Activated CD4-positive, alpha-beta memory T cell treated with anti-CD3 and anti-CD28 coated beads, Interleukin-2, amount 10 ng/mL, durations not matched to agents 7 days and 5 days (primary cell): ENCODE measurements at regions not wholly inside any gene's neighbourhood (a gene's known extent, or its start where the extent isn't known, plus 50 kb on each side); places are given as distances from the start of the nearest gene placed in this dataset.

Experiments
- CTCF ChIA-PET: fragments of 350-600 bp; sonication (Branson Sonifier 250); formaldehyde crosslinking; loops from one replicate; lab custom pipeline; 2021; ENCODE audit warnings: antibody characterized with exemption, inconsistent platforms; lab: Charles Lee
- POLR2A ChIA-PET: fragments of 350-600 bp; sonication (Branson Sonifier 250); formaldehyde crosslinking; loops from one replicate; lab custom pipeline; 2021; ENCODE audit warnings: antibody characterized with exemption; lab: Charles Lee
- DNase-seq: peaks from one replicate; pipeline ENCODE4 v3.0.0-alpha.2; 2020
- H3K27ac Mint-ChIP-seq: one replicate; pipeline ENCODE4 v1.8.0; 2021; ENCODE audit warnings: mild to moderate bottlenecking, mixed read lengths
- H3K27me3 Mint-ChIP-seq: one replicate; pipeline ENCODE4 v1.8.0; 2021; ENCODE audit warnings: mixed read lengths
- H3K36me3 Mint-ChIP-seq: one replicate; pipeline ENCODE4 v1.8.0; 2021; ENCODE audit warnings: low read depth, mixed read lengths
- H3K4me1 Mint-ChIP-seq: one replicate; pipeline ENCODE4 v1.8.0; 2021; ENCODE audit warnings: mixed read lengths
- H3K4me3 Mint-ChIP-seq: one replicate; pipeline ENCODE4 v1.8.0; 2021; ENCODE audit warnings: mild to moderate bottlenecking, mixed read lengths
- H3K9me3 Mint-ChIP-seq: one replicate; pipeline ENCODE4 v1.8.0; 2021; ENCODE audit warnings: mixed read lengths

GRCh38 chr4:151961456-151961855 lies 200.6 kb upstream of the GATB start:
- Mint-ChIP-seq H3K4me3 (no peak overlapping the region), H3K27ac (no peak overlapping the region), H3K27me3 (peaks cover 9% of the 10 kb centered on the region), H3K36me3 (no peaks in the 10 kb centered on the region), H3K4me1 (no peaks in the 10 kb centered on the region), H3K9me3 (peaks cover 7% of the 10 kb centered on the region)
- ChIA-PET CTCF (no interaction called here), POLR2A (no interaction called here)
- no peak for DNase-seq

- Mint-ChIP-seq H3K27me3 (peaks cover 6% of the 10 kb centered on the region), H3K9me3 (peaks cover 7% of the 10 kb centered on the region), H3K36me3 (no peaks in the 10 kb centered on the region), H3K4me3 (no peak overlapping the region), H3K27ac (no peak overlapping the region), H3K4me1 (no peaks in the 10 kb centered on the region)
- ChIA-PET CTCF (interaction anchor here (0.5 kb wide), 1 partner anchor 465 kb away, joined by 4 read pairs; no protein-coding TSS in a partner anchor), POLR2A (no interaction called here)
- DNase-seq, result no peak
Measured at GRCh38 chr4:151960449-151961230, 199.8 kb upstream of the GATB start.

GRCh38 chr4:151957153-151957552 lies 196.3 kb upstream of the GATB start:
- Mint-ChIP-seq H3K9me3 (no peaks in the 10 kb centered on the region), H3K36me3 (no peaks in the 10 kb centered on the region), H3K27ac (no peak overlapping the region), H3K27me3 (no peaks in the 10 kb centered on the region), H3K4me1 (no peaks in the 10 kb centered on the region), H3K4me3 (no peak overlapping the region)
- no peak for DNase-seq
- POLR2A ChIA-PET, result interaction anchor here (0.7 kb wide), 1 partner anchor 298 kb away, joined by 3 read pairs; no protein-coding TSS in a partner anchor
- CTCF ChIA-PET, result no interaction called here

GRCh38 chr4:151955721-151956380 lies 195.0 kb upstream of the GATB start:
- Mint-ChIP-seq H3K27ac (no peak overlapping the region), H3K9me3 (no peaks in the 10 kb centered on the region), H3K4me1 (no peaks in the 10 kb centered on the region), H3K27me3 (no peaks in the 10 kb centered on the region), H3K36me3 (no peaks in the 10 kb centered on the region), H3K4me3 (no peak overlapping the region)
- no peak for DNase-seq
- ChIA-PET POLR2A (no interaction called here), CTCF (no interaction called here)

DNA sequence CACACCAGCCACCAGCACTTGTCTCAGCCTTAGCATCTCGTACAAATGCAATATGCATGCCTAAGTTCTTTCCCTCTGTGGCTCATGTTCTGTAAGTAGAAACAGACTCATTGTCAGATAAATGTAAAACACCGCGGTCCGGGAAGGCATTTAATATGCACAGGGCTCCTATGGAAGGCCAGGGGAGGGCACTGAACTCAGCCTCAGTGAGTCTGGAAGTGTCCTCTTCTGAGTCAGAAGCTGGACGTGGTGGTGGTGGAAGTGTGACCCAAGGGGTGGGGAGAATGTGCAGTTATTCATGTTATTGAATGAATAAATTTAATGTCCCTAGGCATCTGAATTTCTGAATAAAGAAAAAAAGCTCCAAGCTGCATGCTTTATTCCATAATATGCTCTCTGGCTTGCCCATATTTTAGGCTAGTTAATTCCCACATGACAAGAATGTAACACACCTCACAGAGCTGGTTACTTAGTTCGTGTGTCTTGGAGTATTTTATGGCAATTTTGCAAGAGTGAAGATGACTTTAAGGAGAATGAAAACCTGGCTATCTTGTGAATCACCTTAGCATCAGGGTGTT lies 193.1 kb upstream of the GATB start:
- no peaks in the 10 kb centered on the region for H3K27me3 Mint-ChIP-seq
- no peak for DNase-seq
- CTCF ChIA-PET, result no interaction called here
- H3K9me3 Mint-ChIP-seq, result no peaks in the 10 kb centered on the region
- POLR2A ChIA-PET, result no interaction called here
- no peak overlapping the region for H3K27ac Mint-ChIP-seq
- H3K36me3 Mint-ChIP-seq, result no peaks in the 10 kb centered on the region
- no peak overlapping the region for H3K4me3 Mint-ChIP-seq
- no peaks in the 10 kb centered on the region for H3K4me1 Mint-ChIP-seq

DNA sequence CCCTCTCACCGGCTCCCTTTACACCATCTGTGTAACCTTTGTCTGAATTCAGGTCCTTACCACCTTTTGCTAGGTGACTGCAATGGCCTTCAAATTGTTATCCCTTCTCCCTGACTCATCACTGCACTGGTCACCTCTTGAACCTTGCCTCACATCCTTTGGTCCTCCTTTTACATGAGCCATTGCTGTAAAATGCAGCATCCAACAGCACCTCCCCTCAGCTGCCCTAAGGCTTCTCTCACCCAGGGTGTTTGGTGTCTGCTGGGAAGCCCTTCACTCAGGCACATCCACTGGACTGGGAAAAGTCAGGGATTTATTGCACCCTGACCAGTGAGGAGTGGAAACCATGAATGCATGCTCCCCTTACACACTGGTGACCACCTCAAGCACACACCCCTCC lies 192.5 kb upstream of the GATB start:
- no peak overlapping the region for H3K4me3 Mint-ChIP-seq
- no peak for DNase-seq
- CTCF ChIA-PET, result no interaction called here
- POLR2A ChIA-PET, result no interaction called here
- H3K9me3 Mint-ChIP-seq, result no peaks in the 10 kb centered on the region
- no peak overlapping the region for H3K27ac Mint-ChIP-seq
- H3K36me3 Mint-ChIP-seq, result no peaks in the 10 kb centered on the region
- H3K27me3 Mint-ChIP-seq, result no peaks in the 10 kb centered on the region
- no peaks in the 10 kb centered on the region for H3K4me1 Mint-ChIP-seq

DNA sequence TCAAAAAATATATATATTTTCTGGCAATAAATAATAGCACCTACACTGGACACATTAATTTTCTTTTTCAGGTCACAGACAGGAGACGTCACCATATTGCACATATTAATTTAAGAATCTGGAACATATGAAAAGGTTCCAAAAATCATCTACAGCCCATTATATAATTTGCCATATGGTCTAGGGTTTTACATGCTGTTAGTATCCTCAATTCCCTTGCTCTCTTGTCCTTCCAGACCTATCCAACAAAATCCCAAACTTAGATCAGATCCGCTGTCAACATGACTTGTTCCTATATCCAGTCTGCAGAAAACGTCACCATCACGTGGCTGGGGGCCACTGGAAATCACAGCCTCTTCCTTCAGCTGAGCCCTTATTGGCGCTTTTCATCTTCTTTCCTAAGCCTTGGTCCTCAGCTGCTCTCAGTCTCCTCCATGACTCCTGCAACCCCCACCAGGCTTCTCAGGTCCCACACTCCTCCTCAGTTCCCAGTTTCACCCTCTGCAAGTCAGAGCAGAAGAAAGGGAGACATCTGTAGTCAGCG lies 192.0 kb upstream of the GATB start:
- Mint-ChIP-seq H3K9me3 (peaks cover 3% of the 10 kb centered on the region), H3K4me3 (no peak overlapping the region), H3K27me3 (no peaks in the 10 kb centered on the region), H3K4me1 (no peaks in the 10 kb centered on the region), H3K27ac (no peak overlapping the region), H3K36me3 (peaks cover 3% of the 10 kb centered on the region)
- ChIA-PET CTCF (no interaction called here), POLR2A (no interaction called here)
- DNase-seq, result no peak

GRCh38 chr4:151952137-151952536 lies 191.3 kb upstream of the GATB start:
- no peak overlapping the region for H3K4me3 Mint-ChIP-seq
- no peaks in the 10 kb centered on the region for H3K27me3 Mint-ChIP-seq
- H3K9me3 Mint-ChIP-seq, result peaks cover 8% of the 10 kb centered on the region
- H3K27ac Mint-ChIP-seq, result no peak overlapping the region
- DNase-seq, result no peak
- H3K36me3 Mint-ChIP-seq, result peaks cover 8% of the 10 kb centered on the region
- H3K4me1 Mint-ChIP-seq, result no peaks in the 10 kb centered on the region
- POLR2A ChIA-PET, result no interaction called here
- CTCF ChIA-PET, result no interaction called here

GRCh38 chr4:151951671-151952050 lies 190.9 kb upstream of the GATB start:
- Mint-ChIP-seq H3K9me3 (peaks cover 13% of the 10 kb centered on the region), H3K27me3 (no peaks in the 10 kb centered on the region), H3K4me3 (no peak overlapping the region), H3K4me1 (no peaks in the 10 kb centered on the region), H3K27ac (no peak overlapping the region), H3K36me3 (peaks cover 12% of the 10 kb centered on the region)
- ChIA-PET POLR2A (no interaction called here), CTCF (no interaction called here)
- DNase-seq, result no peak

DNA sequence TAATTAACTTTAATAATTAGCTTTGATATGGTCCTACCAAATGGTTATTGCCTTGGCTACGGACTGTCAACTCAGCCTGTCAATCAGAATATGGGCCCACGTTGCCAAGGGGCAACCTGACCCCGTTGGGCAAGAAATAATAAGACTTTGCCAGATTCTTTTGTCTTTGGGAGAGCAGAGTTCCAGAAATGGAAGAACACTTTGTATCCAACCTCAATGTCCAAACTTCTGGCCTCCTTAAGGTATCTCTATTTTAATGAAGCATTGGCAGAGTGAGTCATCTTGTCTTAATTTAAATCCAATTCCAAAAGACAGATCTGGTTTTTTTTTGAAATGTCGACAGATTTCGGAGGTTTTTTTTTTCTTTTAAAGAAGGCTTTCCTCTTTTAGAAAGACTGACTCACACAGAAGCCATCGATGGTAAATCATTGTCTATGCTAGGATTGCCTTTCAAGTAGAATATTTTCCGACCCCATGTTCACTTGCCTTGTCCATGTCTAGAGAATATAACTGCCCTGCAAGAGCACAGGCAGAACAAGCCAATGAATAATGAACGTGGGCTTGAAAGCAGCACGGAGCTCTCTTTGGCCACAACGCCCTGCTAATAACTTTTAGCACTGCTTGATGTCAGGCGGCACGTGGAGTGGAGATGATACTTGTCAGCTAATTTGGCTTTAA lies 190.3 kb upstream of the GATB start:
- no peaks in the 10 kb centered on the region for H3K27me3 Mint-ChIP-seq
- no peak overlapping the region for H3K27ac Mint-ChIP-seq
- peaks cover 15% of the 10 kb centered on the region for H3K36me3 Mint-ChIP-seq
- ChIA-PET POLR2A (no interaction called here), CTCF (no interaction called here)
- H3K9me3 Mint-ChIP-seq, result peaks cover 18% of the 10 kb centered on the region
- DNase-seq, result no peak
- H3K4me3 Mint-ChIP-seq, result no peak overlapping the region
- no peaks in the 10 kb centered on the region for H3K4me1 Mint-ChIP-seq

GRCh38 chr4:151948351-151949016 lies 187.7 kb upstream of the GATB start:
- ChIA-PET CTCF (no interaction called here), POLR2A (no interaction called here)
- DNase-seq, result no peak
- Mint-ChIP-seq H3K27me3 (no peaks in the 10 kb centered on the region), H3K9me3 (peaks cover 32% of the 10 kb centered on the region), H3K27ac (no peak overlapping the region), H3K4me1 (no peaks in the 10 kb centered on the region), H3K4me3 (no peak overlapping the region), H3K36me3 (peaks cover 18% of the 10 kb centered on the region)

GRCh38 chr4:151946718-151947117 lies 185.9 kb upstream of the GATB start:
- Mint-ChIP-seq H3K4me3 (no peak overlapping the region), H3K9me3 (peaks cover 35% of the 10 kb centered on the region), H3K27ac (no peak overlapping the region), H3K4me1 (no peaks in the 10 kb centered on the region), H3K36me3 (peaks cover 18% of the 10 kb centered on the region), H3K27me3 (no peaks in the 10 kb centered on the region)
- ChIA-PET POLR2A (no interaction called here), CTCF (no interaction called here)
- DNase-seq, result no peak
